ENCODE measurements at regions not wholly inside any gene's neighbourhood (a gene's known extent, or its start where the extent isn't known, plus 50 kb on each side); places are given as distances from the start of the nearest gene placed in this dataset.
"Not testable (repeated sequence)": the region's sequence is repeated elsewhere in the genome, so short reads cannot be mapped to it uniquely, and the experiment has no call there.

DNA sequence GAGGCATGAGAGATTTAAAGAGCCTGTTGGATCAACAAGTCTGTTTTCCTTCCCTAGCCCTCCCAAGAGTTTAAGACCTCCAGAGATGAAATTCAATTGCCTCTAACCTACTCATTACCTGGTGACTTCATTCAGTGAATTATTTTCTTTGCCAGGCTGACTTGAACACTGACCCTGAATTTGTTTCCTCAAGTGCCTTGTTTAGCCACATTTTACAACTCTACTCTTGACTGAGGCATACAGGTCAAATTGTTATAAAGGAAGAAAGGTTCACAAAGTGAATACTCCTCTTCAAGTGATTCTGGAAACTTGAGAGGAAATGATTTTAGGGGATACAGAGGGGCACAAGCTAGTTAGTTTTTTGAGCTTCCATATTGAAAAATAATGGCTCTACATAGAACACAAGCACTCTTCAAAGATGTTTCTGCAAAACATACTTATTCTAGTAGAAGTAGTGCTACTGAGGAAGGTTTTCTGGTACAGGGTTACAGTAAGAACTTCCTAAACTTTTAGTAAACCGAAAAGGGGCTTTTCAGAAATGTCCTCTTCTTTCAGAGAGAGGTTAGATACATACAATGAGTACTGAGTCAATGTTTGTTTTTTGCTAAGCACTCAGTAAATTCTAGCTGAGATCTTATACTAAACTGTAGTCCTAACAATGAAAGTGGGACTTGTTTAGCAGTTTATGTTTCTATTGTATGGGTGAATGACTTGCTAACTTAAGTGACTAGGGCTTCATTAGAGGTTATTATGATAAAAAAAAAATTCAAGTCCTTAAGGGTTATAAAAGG is 137.4 kb upstream of the SATB1 start:
- TF ChIP-seq, protein P1, sequence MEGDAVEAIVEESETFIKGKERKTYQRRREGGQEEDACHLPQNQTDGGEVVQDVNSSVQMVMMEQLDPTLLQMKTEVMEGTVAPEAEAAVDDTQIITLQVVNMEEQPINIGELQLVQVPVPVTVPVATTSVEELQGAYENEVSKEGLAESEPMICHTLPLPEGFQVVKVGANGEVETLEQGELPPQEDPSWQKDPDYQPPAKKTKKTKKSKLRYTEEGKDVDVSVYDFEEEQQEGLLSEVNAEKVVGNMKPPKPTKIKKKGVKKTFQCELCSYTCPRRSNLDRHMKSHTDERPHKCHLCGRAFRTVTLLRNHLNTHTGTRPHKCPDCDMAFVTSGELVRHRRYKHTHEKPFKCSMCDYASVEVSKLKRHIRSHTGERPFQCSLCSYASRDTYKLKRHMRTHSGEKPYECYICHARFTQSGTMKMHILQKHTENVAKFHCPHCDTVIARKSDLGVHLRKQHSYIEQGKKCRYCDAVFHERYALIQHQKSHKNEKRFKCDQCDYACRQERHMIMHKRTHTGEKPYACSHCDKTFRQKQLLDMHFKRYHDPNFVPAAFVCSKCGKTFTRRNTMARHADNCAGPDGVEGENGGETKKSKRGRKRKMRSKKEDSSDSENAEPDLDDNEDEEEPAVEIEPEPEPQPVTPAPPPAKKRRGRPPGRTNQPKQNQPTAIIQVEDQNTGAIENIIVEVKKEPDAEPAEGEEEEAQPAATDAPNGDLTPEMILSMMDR (IDR thresholded peaks at IDR 0.05; ENCODE audit: insufficient read depth, low read depth, low read length, missing control alignments) = no peak
- no peak for DNase-seq (ENCODE audit: low read depth)
- H3K4me3 ChIP-seq (ENCODE audit: low read depth, low read length) = no peak overlapping the region

DNA sequence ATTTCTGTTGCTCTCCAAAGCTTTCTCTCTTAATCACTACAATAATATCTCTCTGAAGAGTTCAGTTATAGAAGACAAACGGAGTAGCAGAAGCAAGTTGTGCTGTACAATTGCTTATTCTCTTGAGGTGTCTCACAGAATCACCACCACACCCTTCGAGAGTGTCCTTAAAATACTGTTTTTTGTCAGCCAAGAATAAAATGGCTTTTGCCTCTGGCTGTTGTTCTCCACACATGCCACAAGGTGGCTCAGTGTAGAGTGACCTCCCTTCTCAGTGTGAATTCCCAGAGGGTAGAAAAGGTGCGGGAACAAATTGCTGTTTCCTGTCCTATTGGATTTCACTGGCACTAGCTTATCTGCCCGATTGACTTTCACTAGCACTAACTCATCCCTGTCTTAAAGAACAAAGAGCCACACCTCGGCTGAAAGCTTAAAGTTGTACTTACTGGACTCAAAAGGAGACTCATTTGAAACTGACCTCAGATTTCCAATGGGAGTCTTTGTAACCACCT is 134.2 kb upstream of the SATB1 start:
- peak; percentile 45 for DNase-seq (ENCODE audit: low read depth)
- H3K4me3 ChIP-seq (ENCODE audit: low read depth, low read length) = no peak overlapping the region
- TF ChIP-seq, protein P1 (IDR thresholded peaks at IDR 0.05; ENCODE audit: insufficient read depth, low read depth, low read length, missing control alignments) = peak; percentile 71

DNA sequence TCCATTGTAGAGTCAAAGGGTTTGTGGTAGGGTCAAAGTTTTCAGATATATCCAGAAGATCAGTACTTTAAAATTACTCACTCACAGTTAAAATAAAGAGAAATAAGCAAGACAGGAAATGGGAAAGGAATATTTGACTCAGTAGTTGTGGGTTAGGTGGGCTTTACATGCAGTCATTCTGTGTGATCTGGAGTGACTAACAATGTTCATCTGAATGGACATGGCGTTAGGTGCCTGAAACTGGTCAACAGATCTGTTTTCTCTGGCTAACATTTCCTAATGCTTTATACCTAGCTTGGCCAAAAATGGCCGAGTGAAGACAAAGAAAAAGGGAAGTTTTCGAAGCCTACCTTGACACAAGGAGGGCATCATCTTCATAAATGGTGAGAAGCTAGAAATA is 133.4 kb upstream of the SATB1 start:
- H3K4me3 ChIP-seq (ENCODE audit: low read depth, low read length) = no peak overlapping the region
- TF ChIP-seq, protein P1 (IDR thresholded peaks at IDR 0.05; ENCODE audit: insufficient read depth, low read depth, low read length, missing control alignments) = no peak
- no peak for DNase-seq (ENCODE audit: low read depth)

DNA sequence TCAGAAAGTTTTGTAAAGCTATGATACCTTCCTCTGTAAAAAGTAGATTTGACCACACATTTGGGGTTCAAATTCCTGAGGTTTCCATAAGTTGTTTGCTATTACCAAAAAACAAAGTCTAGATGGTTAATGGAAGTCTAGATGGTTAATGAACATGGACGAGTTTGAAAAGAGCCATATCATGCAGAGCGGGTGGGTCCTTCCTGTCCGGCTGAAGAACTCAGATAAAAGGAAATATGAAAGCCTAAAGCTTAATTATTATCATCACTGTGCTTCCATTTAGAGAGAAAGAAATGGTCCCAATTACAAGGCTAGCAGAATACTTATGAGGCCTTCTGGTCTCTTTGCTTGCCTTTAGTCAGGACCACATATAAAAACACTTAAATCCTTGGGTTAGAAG is 132.1 kb upstream of the SATB1 start:
- no peak for DNase-seq (ENCODE audit: low read depth)
- no peak overlapping the region for H3K4me3 ChIP-seq (ENCODE audit: low read depth, low read length)
- TF ChIP-seq, protein P1 (IDR thresholded peaks at IDR 0.05; ENCODE audit: insufficient read depth, low read depth, low read length, missing control alignments) = no peak

DNA sequence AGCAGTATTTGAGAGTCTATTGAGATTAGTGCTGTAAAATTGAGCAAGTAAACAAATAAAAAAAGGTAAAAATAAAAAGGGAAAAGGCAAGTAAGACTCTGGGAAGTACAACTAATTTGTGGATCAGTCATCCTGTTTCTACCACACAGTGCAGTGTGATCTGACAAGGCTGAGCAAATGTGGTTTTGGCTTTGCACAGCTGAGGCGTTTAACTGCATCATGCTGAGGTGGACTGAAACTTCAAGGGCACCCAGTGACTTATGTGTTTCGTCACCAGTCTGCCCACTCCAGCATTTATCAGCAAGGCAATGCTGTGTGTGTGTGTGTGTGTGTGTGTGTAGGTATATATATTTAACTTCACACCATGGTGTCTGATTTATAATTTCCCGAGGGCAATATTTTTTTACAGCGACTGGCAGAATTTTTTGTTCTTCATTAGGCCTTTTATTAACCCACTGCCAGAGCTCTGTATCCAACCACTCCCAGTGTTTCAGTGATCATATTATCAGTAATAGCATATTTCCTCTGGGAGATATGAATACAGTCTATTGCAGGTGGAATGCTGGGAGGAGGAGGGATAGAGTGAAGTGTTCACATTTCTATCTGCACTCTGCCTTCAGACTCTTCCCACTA is 131.5 kb upstream of the SATB1 start:
- DNase-seq (ENCODE audit: low read depth) = peak; percentile 27
- no peak overlapping the region for H3K4me3 ChIP-seq (ENCODE audit: low read depth, low read length)
- TF ChIP-seq, protein P1 (IDR thresholded peaks at IDR 0.05; ENCODE audit: insufficient read depth, low read depth, low read length, missing control alignments) = no peak

DNA sequence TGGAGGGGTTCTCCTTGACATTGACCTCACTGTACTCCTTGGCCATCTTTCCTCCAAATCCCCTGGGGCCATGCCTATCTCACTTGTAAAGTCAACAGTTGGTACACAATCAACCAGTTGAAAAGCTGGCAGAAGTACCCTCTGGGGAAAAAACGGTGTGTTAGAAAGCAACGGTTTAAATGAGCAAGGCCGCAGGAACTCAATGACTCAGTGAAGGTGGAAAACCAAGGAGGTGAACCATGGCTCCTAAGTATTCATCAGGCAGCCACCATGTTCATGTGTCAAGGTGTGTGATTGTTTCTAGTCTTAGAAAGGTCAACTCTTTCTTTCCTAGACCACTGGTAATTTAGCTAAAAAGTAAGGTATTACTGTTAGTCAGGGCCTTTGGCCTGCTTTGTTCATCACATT is 130.9 kb upstream of the SATB1 start:
- no peak overlapping the region for H3K4me3 ChIP-seq (ENCODE audit: low read depth, low read length)
- no peak for DNase-seq (ENCODE audit: low read depth)
- TF ChIP-seq, protein P1 (IDR thresholded peaks at IDR 0.05; ENCODE audit: insufficient read depth, low read depth, low read length, missing control alignments) = no peak

DNA sequence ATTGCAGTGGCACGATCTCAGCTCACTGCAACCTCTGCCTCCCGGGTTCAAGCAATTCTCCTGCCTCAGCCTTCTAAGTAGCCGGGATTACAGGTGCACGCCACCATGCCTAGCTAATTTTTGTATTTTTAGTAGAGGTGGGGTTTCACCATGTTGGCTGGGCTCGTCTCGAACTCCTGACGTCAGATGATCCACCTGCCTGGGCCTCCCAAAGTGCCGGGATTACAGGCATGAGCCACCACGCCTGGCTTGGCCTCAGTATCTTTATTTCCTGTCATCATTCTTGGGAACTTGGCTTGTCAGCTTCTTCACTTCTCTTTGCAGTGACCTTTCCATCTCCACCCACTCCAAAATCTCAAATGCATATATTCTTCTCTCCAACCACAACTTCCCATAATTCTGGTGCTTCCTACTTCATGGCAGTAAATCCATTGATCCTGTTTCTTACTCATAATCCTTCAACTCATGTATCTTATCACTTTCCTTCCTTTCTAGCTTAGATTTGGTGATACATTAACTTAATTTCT is 127.5 kb upstream of the SATB1 start:
- not testable (repeated sequence) for DNase-seq (ENCODE audit: low read depth); H3K4me3 ChIP-seq (ENCODE audit: low read depth, low read length)
